Mammary epithelial cell (primary cell): ENCODE measurements at regions not wholly inside any gene's neighbourhood (a gene's known extent, or its start where the extent isn't known, plus 50 kb on each side); places are given as distances from the start of the nearest gene placed in this dataset.

Experiments used
- EZH2 ChIP-seq: IDR thresholded peaks from 2 replicates; pipeline ENCODE4 v1.6.1; 2012; ENCODE audit warnings: low read length, inconsistent platforms, borderline replicate concordance
- TF ChIP-seq, protein P1 (sequence below), 2 donors: IDR thresholded peaks in 1 of 2; conservative IDR thresholded peaks in 1 of 2; 2 replicates each; pipeline ENCODE4 v1.5.1; 2011 to 2012; ENCODE audit warnings: inconsistent platforms in 2 of 2, low read length in 2 of 2, mild to moderate bottlenecking in 2 of 2, control low read depth in 1 of 2, low read depth in 1 of 2; ENCODE audit not compliant: insufficient read depth in 1 of 2; ENCODE audit errors: extremely low read depth in 1 of 2

DNA sequence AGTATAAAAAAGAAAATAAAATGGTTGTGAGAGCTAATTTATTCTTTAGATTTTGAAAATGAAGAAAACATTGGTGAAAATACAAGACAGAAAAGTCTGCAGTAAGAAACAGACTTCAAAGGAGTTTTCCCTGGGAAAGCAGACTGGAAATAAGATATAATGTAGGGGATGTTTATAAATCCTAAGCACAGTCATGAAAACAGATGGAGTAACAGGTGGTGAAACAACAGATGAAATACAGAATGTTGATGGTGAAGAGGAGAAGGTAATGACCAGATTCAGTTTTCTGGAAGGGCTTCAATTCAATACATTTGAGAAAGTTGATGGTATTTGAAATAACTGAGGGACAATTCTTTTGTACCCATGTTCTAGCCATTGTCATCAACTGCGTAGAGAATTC lies 353.9 kb downstream of the CHL1 start:
- TF ChIP-seq, protein P1, sequence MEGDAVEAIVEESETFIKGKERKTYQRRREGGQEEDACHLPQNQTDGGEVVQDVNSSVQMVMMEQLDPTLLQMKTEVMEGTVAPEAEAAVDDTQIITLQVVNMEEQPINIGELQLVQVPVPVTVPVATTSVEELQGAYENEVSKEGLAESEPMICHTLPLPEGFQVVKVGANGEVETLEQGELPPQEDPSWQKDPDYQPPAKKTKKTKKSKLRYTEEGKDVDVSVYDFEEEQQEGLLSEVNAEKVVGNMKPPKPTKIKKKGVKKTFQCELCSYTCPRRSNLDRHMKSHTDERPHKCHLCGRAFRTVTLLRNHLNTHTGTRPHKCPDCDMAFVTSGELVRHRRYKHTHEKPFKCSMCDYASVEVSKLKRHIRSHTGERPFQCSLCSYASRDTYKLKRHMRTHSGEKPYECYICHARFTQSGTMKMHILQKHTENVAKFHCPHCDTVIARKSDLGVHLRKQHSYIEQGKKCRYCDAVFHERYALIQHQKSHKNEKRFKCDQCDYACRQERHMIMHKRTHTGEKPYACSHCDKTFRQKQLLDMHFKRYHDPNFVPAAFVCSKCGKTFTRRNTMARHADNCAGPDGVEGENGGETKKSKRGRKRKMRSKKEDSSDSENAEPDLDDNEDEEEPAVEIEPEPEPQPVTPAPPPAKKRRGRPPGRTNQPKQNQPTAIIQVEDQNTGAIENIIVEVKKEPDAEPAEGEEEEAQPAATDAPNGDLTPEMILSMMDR (conservative IDR thresholded peaks at IDR 0.05 in 1 of 2, IDR thresholded peaks at IDR 0.05 in 1 of 2; ENCODE audit: extremely low read depth in 1 of 2, insufficient read depth in 1 of 2, low read depth in 1 of 2, low read length in 2 of 2): no peak
- no peak for TF ChIP-seq EZH2
